H1 (cell line): ENCODE measurements at regions not wholly inside any gene's neighbourhood (a gene's known extent, or its start where the extent isn't known, plus 50 kb on each side); places are given as distances from the start of the nearest gene placed in this dataset.

Experiments
- BACH1 ChIP-seq: IDR thresholded peaks from 2 replicates; pipeline ENCODE4 v1.6.1; 2012; ENCODE audit warnings: low read length, improper control_type of control experiment
- BCL11A ChIP-seq, 2 experiments: IDR thresholded peaks; one replicate each; pipeline ENCODE4 v1.6.1; 2011; ENCODE audit warnings: low read depth in 2 of 2, low read length in 2 of 2, mild to moderate bottlenecking in 2 of 2
- CBX5 ChIP-seq: fragments of 300-800, 300-1000 bp; sonication (generic); IDR thresholded peaks from 2 replicates; pipeline ENCODE4 v1.7.1; 2016; ENCODE audit warnings: antibody characterized with exemption, low read length, low read depth
- JUN ChIP-seq: IDR thresholded peaks from 2 replicates; pipeline ENCODE4 v1.6.1; 2011; ENCODE audit warnings: low read depth, mild to moderate bottlenecking, improper control_type of control experiment, low read length
- SAP30 ChIP-seq: fragments of 300-600 bp; sonication (generic); IDR thresholded peaks from 2 replicates; pipeline ENCODE4 v1.7.1; 2012; ENCODE audit warnings: low read length, moderate library complexity, mild to moderate bottlenecking, inconsistent platforms; ENCODE audit not compliant: insufficient read depth, insufficient replicate concordance
- TBP ChIP-seq: IDR thresholded peaks from 2 replicates; pipeline ENCODE4 v1.6.1; 2011; ENCODE audit warnings: low read depth, low read length, improper control_type of control experiment
- TCF12 ChIP-seq: IDR thresholded peaks from 2 replicates; pipeline ENCODE4 v1.6.1; 2011; ENCODE audit warnings: low read depth, mild to moderate bottlenecking, low read length
- TF ChIP-seq, protein P1 (sequence below): IDR thresholded peaks from 2 replicates; pipeline ENCODE4 v1.6.1; 2011; ENCODE audit warnings: low read depth, mild to moderate bottlenecking, low read length; ENCODE audit not compliant: insufficient read depth

GRCh38 chr7:156236936-156237599, 403.5 kb upstream of the RNF32 start (continued):
- TF ChIP-seq SAP30 (no peak), TBP (no peak), JUN (no peak), TCF12 (no peak), CBX5 (no peak), BACH1 (no peak), BCL11A (IDR thresholded peaks at IDR 0.05; ENCODE audit: low read depth in 2 of 2, low read length in 2 of 2) (no peak)
- TF ChIP-seq, protein P1, sequence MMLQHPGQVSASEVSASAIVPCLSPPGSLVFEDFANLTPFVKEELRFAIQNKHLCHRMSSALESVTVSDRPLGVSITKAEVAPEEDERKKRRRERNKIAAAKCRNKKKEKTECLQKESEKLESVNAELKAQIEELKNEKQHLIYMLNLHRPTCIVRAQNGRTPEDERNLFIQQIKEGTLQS, result no peak
